ENCODE measurements at regions not wholly inside any gene's neighbourhood (a gene's known extent, or its start where the extent isn't known, plus 50 kb on each side); places are given as distances from the start of the nearest gene placed in this dataset.

GRCh38 chr3:99118381-99118780 lies 216.9 kb upstream of the DCBLD2 start:
- TF ChIP-seq EZH2phosphoT487 (IDR thresholded peaks at IDR 0.05; ENCODE audit: borderline replicate concordance, low read depth, low read length) (no peak), CTCF (conservative IDR thresholded peaks at IDR 0.05; ENCODE audit: low read length) (no peak)
- CTCF ChIA-PET (ENCODE audit: unreplicated experiment): no interaction called here
- no peak overlapping the region for H2AFZ ChIP-seq (ENCODE audit: low read length)
- POLR2A ChIA-PET: no interaction called here
- no peaks in the 10 kb centered on the region for H3K4me1 ChIP-seq (ENCODE audit: insufficient read depth, low read length, poor library complexity, severe bottlenecking)
- no peak overlapping the region for H3K4me2 ChIP-seq (ENCODE audit: low read length)
- no peaks in the 10 kb centered on the region for H4K20me1 ChIP-seq (ENCODE audit: insufficient read depth, low read length)
- H3K9me2 ChIP-seq (ENCODE audit: insufficient read depth, low read length): no peaks in the 10 kb centered on the region
- intact Hi-C loops (cut with micrococcal nuclease; ENCODE audit: unreplicated experiment): no loop called here
- BruUV-seq (replicated peaks): no TSS peak
- H3K79me2 ChIP-seq (ENCODE audit: insufficient read depth, low read depth, low read length): no peaks in the 10 kb centered on the region
- H3K36me3 ChIP-seq (ENCODE audit: insufficient read depth, low read length): no peaks in the 10 kb centered on the region
- no peak for DNase-seq (ENCODE audit: low spot score)
- no peak overlapping the region for H3K27ac ChIP-seq (ENCODE audit: low read depth, low read length, poor library complexity, severe bottlenecking)
- H3K9me3 ChIP-seq (ENCODE audit: low read length): no peaks in the 10 kb centered on the region
- no peak overlapping the region for H3K4me3 ChIP-seq (ENCODE audit: low read depth, low read length, poor library complexity, severe bottlenecking)

GRCh38 chr3:99114565-99115291 lies 213.2 kb upstream of the DCBLD2 start:
- POLR2A ChIA-PET: no interaction called here
- no peaks in the 10 kb centered on the region for H3K4me1 ChIP-seq (ENCODE audit: insufficient read depth, low read length, poor library complexity, severe bottlenecking)
- CTCF ChIA-PET (ENCODE audit: unreplicated experiment): no interaction called here
- H3K4me3 ChIP-seq (ENCODE audit: low read depth, low read length, poor library complexity, severe bottlenecking): no peak overlapping the region
- H3K9me2 ChIP-seq (ENCODE audit: insufficient read depth, low read length): no peaks in the 10 kb centered on the region
- no peaks in the 10 kb centered on the region for H3K9me3 ChIP-seq (ENCODE audit: low read length)
- no TSS peak for BruUV-seq (replicated peaks)
- H2AFZ ChIP-seq (ENCODE audit: low read length): no peak overlapping the region
- peak; percentile 3 for DNase-seq (ENCODE audit: low spot score)
- intact Hi-C loops (cut with micrococcal nuclease; ENCODE audit: unreplicated experiment): no loop called here
- no peak overlapping the region for H3K27ac ChIP-seq (ENCODE audit: low read depth, low read length, poor library complexity, severe bottlenecking)
- no peaks in the 10 kb centered on the region for H4K20me1 ChIP-seq (ENCODE audit: insufficient read depth, low read length)
- no peak overlapping the region for H3K4me2 ChIP-seq (ENCODE audit: low read length)
- no peak for TF ChIP-seq EZH2phosphoT487 (IDR thresholded peaks at IDR 0.05; ENCODE audit: borderline replicate concordance, low read depth, low read length)
- TF ChIP-seq CTCF (conservative IDR thresholded peaks at IDR 0.05; ENCODE audit: low read length): peak; percentile 48; the same call in 1 of the 2 replicates
- no peaks in the 10 kb centered on the region for H3K36me3 ChIP-seq (ENCODE audit: insufficient read depth, low read length)
- no peaks in the 10 kb centered on the region for H3K79me2 ChIP-seq (ENCODE audit: insufficient read depth, low read depth, low read length)

- Histone ChIP-seq H3K4me1 (ENCODE audit: insufficient read depth, low read length, poor library complexity, severe bottlenecking) (no peaks in the 10 kb centered on the region), H3K4me2 (ENCODE audit: low read length) (no peak overlapping the region), H3K79me2 (ENCODE audit: insufficient read depth, low read depth, low read length) (no peaks in the 10 kb centered on the region), H3K27ac (ENCODE audit: low read depth, low read length, poor library complexity, severe bottlenecking) (no peak overlapping the region), H3K9me3 (ENCODE audit: low read length) (no peaks in the 10 kb centered on the region), H4K20me1 (ENCODE audit: insufficient read depth, low read length) (no peaks in the 10 kb centered on the region), H3K4me3 (ENCODE audit: low read depth, low read length, poor library complexity, severe bottlenecking) (no peak overlapping the region), H3K9me2 (ENCODE audit: insufficient read depth, low read length) (no peaks in the 10 kb centered on the region), H2AFZ (ENCODE audit: low read length) (no peak overlapping the region), H3K36me3 (ENCODE audit: insufficient read depth, low read length) (no peaks in the 10 kb centered on the region)
- ChIA-PET CTCF (ENCODE audit: unreplicated experiment) (no interaction called here), POLR2A (no interaction called here)
- intact Hi-C loops (cut with micrococcal nuclease; ENCODE audit: unreplicated experiment): no loop called here
- TF ChIP-seq CTCF (conservative IDR thresholded peaks at IDR 0.05; ENCODE audit: low read length): no peak
- no peak for TF ChIP-seq EZH2phosphoT487 (IDR thresholded peaks at IDR 0.05; ENCODE audit: borderline replicate concordance, low read depth, low read length)
- DNase-seq (ENCODE audit: low spot score): no peak
- no TSS peak for BruUV-seq (replicated peaks)
These were observed 209.7 kb upstream of the DCBLD2 start for GRCh38 chr3:99111235-99111634.
